Mesenchymal stem cell (in vitro differentiated cells and primary cell): ENCODE measurements at regions not wholly inside any gene's neighbourhood (a gene's known extent, or its start where the extent isn't known, plus 50 kb on each side); places are given as distances from the start of the nearest gene placed in this dataset.

Experiments used
- DNase-seq: peaks from one replicate; pipeline ENCODE4 v3.0.0-alpha.2; 2013
- H2AFZ ChIP-seq: one replicate; pipeline ENCODE4 v1.6.1; 2013; ENCODE audit warnings: low read depth, mild to moderate bottlenecking, control low read depth, inconsistent platforms, low read length, moderate library complexity
- H2AK5ac ChIP-seq: 2 replicates; pipeline ENCODE4 v1.6.1; 2013; ENCODE audit warnings: low read length, moderate library complexity, mild to moderate bottlenecking, inconsistent platforms; ENCODE audit not compliant: severe bottlenecking
- H2BK120ac ChIP-seq: one replicate; pipeline ENCODE4 v1.6.1; 2013; ENCODE audit warnings: low read depth, mild to moderate bottlenecking, inconsistent platforms, low read length, moderate library complexity
- H2BK12ac ChIP-seq, 2 experiments: one replicate each; pipeline ENCODE4 v1.6.1; 2013; ENCODE audit warnings: inconsistent platforms in 2 of 2, low read length in 2 of 2, mild to moderate bottlenecking in 2 of 2, moderate library complexity in 2 of 2, control low read depth in 1 of 2
- H2BK15ac ChIP-seq: one replicate; pipeline ENCODE4 v1.6.1; 2013; ENCODE audit warnings: mild to moderate bottlenecking, low read depth, inconsistent platforms; ENCODE audit not compliant: poor library complexity, severe bottlenecking
- H2BK5ac ChIP-seq: 2 replicates; pipeline ENCODE4 v1.6.1; 2013; ENCODE audit warnings: low read depth, mild to moderate bottlenecking, low read length, control low read depth, inconsistent platforms; ENCODE audit not compliant: poor library complexity, severe bottlenecking
- H3K14ac ChIP-seq, 2 experiments: one replicate each; pipeline ENCODE4 v1.6.1; 2013; ENCODE audit warnings: inconsistent platforms in 2 of 2, low read length in 2 of 2, control low read depth in 1 of 2, mild to moderate bottlenecking in 1 of 2, moderate library complexity in 1 of 2
- H3K18ac ChIP-seq, 2 experiments: one replicate each; pipeline ENCODE4 v1.6.1; 2013; ENCODE audit warnings: inconsistent platforms in 2 of 2, low read length in 2 of 2, control low read depth in 1 of 2, low read depth in 1 of 2, mild to moderate bottlenecking in 1 of 2
- H3K23ac ChIP-seq, 2 experiments: one replicate each; pipeline ENCODE4 v1.6.1; 2013; ENCODE audit warnings: inconsistent platforms in 2 of 2, low read length in 2 of 2, mild to moderate bottlenecking in 2 of 2, moderate library complexity in 2 of 2, control low read depth in 1 of 2
- H3K27ac ChIP-seq: 2 replicates; pipeline ENCODE4 v1.5.1; 2013; ENCODE audit warnings: mild to moderate bottlenecking, moderate library complexity, low read length, control low read depth, inconsistent platforms; ENCODE audit not compliant: poor library complexity, severe bottlenecking
- H3K27me3 ChIP-seq, 2 experiments: 2 replicates each; pipeline versions ENCODE4 v1.6.1 to v1.7.0; 2013; ENCODE audit warnings: low read length in 2 of 2, mild to moderate bottlenecking in 2 of 2, moderate library complexity in 2 of 2, control low read depth in 1 of 2, inconsistent platforms in 1 of 2; ENCODE audit not compliant: control insufficient read depth in 1 of 2, insufficient read depth in 1 of 2
- H3K36me3 ChIP-seq, 2 experiments: 2 replicates each; pipeline versions ENCODE4 v1.6.1 to v1.7.0; 2013; ENCODE audit warnings: low read length in 2 of 2, control low read depth in 1 of 2, inconsistent platforms in 1 of 2, low read depth in 1 of 2, mild to moderate bottlenecking in 1 of 2; ENCODE audit not compliant: insufficient read depth in 2 of 2, control insufficient read depth in 1 of 2
- H3K4ac ChIP-seq, 2 experiments: one replicate each; pipeline ENCODE4 v1.6.1; 2013; ENCODE audit warnings: inconsistent platforms in 2 of 2, low read length in 2 of 2, mild to moderate bottlenecking in 2 of 2, moderate library complexity in 2 of 2, control low read depth in 1 of 2, low read depth in 1 of 2
- H3K4me1 ChIP-seq: 2 replicates; pipeline ENCODE4 v1.6.1; 2013; ENCODE audit warnings: low read depth, low read length, control low read depth; ENCODE audit not compliant: control insufficient read depth, insufficient read depth
- H3K4me2 ChIP-seq: 2 replicates; pipeline ENCODE4 v1.6.1; 2013; ENCODE audit warnings: low read length, mild to moderate bottlenecking, inconsistent platforms; ENCODE audit not compliant: poor library complexity, severe bottlenecking
- H3K4me3 ChIP-seq, 2 experiments: 2 replicates each; pipeline versions ENCODE4 v1.5.1 to v1.7.0; 2013; ENCODE audit warnings: low read length in 2 of 2, mild to moderate bottlenecking in 2 of 2, control low read depth in 1 of 2, low read depth in 1 of 2; ENCODE audit not compliant: insufficient read depth in 1 of 2
- H3K79me1 ChIP-seq: replicated peaks from 2 replicates; pipeline ENCODE4 v1.6.1; 2013; ENCODE audit warnings: mild to moderate bottlenecking, control low read depth, low read length, inconsistent platforms; ENCODE audit not compliant: poor library complexity, severe bottlenecking
- H3K9ac ChIP-seq: 2 replicates; pipeline ENCODE4 v1.7.0; 2013; ENCODE audit warnings: mild to moderate bottlenecking, low read length, moderate library complexity
- H3K9me3 ChIP-seq: 2 replicates; pipeline ENCODE4 v1.7.0; 2013; ENCODE audit warnings: mild to moderate bottlenecking, low read length; ENCODE audit not compliant: control insufficient read depth
- H4K8ac ChIP-seq: one replicate; pipeline ENCODE4 v1.6.1; 2013; ENCODE audit warnings: inconsistent platforms, mild to moderate bottlenecking, low read length, moderate library complexity
- H4K91ac ChIP-seq: one replicate; pipeline ENCODE4 v1.6.1; 2013; ENCODE audit warnings: mild to moderate bottlenecking, low read length, inconsistent platforms
- WGBS: methylation state at CpG from one replicate; pipeline ENCODE4 v1.1.7; 2013; ENCODE audit warnings: mixed read lengths; 5-methylcytosine and 5-hydroxymethylcytosine counted together

DNA sequence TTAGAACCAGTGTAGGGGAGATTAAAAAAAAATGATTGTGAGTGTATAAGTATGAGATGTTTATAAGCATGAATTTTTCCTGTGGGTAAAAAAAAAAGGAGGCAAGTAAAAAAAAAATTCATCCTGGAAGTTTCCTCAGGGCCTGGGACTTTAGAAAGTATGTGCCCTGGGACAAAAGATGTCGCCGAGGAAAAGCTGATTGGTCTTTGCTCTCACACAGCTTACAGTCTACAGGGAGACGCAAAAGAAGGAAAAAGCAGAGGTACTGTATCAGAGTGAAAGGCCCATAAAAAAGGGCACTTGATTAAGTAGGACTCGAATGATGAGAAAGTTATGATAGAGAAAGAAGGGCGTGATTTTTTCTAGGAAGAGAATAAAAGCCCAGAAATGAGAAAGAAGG is 501.4 kb upstream of the MEF2C start:
- Histone ChIP-seq H3K4me1 (no peaks in the 10 kb centered on the region), H3K27me3 (no peaks in the 10 kb centered on the region), H3K36me3 (no peaks in the 10 kb centered on the region)

GRCh38 chr5:89380635-89381034 is 497.7 kb upstream of the MEF2C start:
- no peak overlapping the region for H2BK120ac ChIP-seq
- no peak overlapping the region for H3K4ac ChIP-seq
- H3K27me3 ChIP-seq: no peaks in the 10 kb centered on the region
- H3K4me1 ChIP-seq: no peaks in the 10 kb centered on the region
- no peak overlapping the region for H4K8ac ChIP-seq
- no peaks in the 10 kb centered on the region for H3K36me3 ChIP-seq
- no peak overlapping the region for H3K23ac ChIP-seq
- H3K27ac ChIP-seq: no peak overlapping the region
- H3K79me1 ChIP-seq: no peaks in the 10 kb centered on the region
- no peak for DNase-seq
- no peak overlapping the region for H3K14ac ChIP-seq
- no peak overlapping the region for H3K18ac ChIP-seq
- H3K9me3 ChIP-seq: no peaks in the 10 kb centered on the region
- no peak overlapping the region for H2AK5ac ChIP-seq
- no peak overlapping the region for H2BK12ac ChIP-seq
- no peak overlapping the region for H2BK5ac ChIP-seq
- H4K91ac ChIP-seq: no peak overlapping the region
- no peak overlapping the region for H3K9ac ChIP-seq
- H3K4me3 ChIP-seq: no peak overlapping the region
- H2BK15ac ChIP-seq: no peak overlapping the region
- H2AFZ ChIP-seq: no peak overlapping the region
- H3K4me2 ChIP-seq: no peak overlapping the region

More for the DNA sequence above, 501.4 kb upstream of the MEF2C start:
- no peaks in the 10 kb centered on the region for H3K79me1 ChIP-seq
- no peak overlapping the region for H3K18ac ChIP-seq
- 89% methylated on average over 5 of the region's 5 CpGs for WGBS
- no peak overlapping the region for H4K91ac ChIP-seq
- H3K27ac ChIP-seq: no peak overlapping the region
- no peak overlapping the region for H4K8ac ChIP-seq
- H2BK12ac ChIP-seq: no peak overlapping the region
- H3K4me3 ChIP-seq: no peak overlapping the region
- H2BK120ac ChIP-seq: no peak overlapping the region
- H3K9ac ChIP-seq: no peak overlapping the region
- H3K4me2 ChIP-seq: no peak overlapping the region
- H3K14ac ChIP-seq: no peak overlapping the region
- H3K4ac ChIP-seq: no peak overlapping the region
- H3K9me3 ChIP-seq: no peaks in the 10 kb centered on the region
- no peak overlapping the region for H2AFZ ChIP-seq
- H2BK15ac ChIP-seq: no peak overlapping the region
- no peak overlapping the region for H2BK5ac ChIP-seq
- DNase-seq: no peak
- H2AK5ac ChIP-seq: no peak overlapping the region
- no peak overlapping the region for H3K23ac ChIP-seq

DNA sequence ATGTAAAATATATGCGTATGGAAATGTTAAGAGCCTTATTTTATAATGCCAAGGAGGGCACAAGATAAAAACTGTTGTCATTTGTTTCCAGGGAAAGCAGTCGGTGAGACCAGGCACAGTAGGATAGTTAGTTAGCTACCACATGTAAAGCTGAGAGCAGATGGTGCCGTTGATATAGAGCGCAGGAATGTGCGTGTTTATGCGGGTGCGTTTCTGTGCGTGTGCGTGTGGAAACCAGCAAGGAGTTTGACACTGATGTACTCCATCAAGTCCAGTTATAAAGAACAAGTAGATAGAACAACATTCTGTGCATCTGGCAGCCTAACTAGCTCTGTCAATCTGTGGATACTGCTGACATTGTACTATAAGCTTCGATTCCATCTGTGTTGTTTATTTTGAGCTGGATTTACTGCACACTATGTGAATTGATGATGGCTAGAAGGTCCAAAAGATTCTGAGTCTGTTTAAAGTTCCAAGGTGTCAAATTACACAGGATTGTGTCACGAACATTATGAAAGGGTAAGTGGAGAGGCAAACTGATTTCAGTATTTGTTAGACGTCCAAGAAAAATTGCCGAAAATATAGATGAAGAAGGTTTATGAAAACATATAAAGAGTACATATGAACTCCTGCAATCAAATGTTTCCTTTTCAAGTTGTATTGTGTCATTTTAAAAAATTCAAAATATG is 494.9 kb upstream of the MEF2C start:
- Histone ChIP-seq H3K79me1 (no peaks in the 10 kb centered on the region), H2BK15ac (no peak overlapping the region), H3K23ac (no peak overlapping the region), H4K91ac (no peak overlapping the region), H2AK5ac (no peak overlapping the region), H2BK5ac (no peak overlapping the region), H3K4me1 (no peaks in the 10 kb centered on the region), H3K18ac (no peak overlapping the region), H3K9ac (no peak overlapping the region), H2BK12ac (peak overlapping the region in 1 of 2 experiments; percentile 72), H2AFZ (peak overlapping the region; percentile 61), H3K4ac (no peak overlapping the region), H3K9me3 (no peaks in the 10 kb centered on the region), H3K27ac (no peak overlapping the region), H2BK120ac (no peak overlapping the region), H3K27me3 (no peaks in the 10 kb centered on the region), H3K14ac (no peak overlapping the region), H3K4me2 (no peak overlapping the region), H4K8ac (peak overlapping the region; percentile 27), H3K36me3 (no peaks in the 10 kb centered on the region), H3K4me3 (no peak overlapping the region)
- peak; percentile 22 for DNase-seq
- WGBS: 74% methylated on average over 11 of the region's 13 CpGs

- Histone ChIP-seq H3K14ac (no peak overlapping the region), H3K4me2 (no peak overlapping the region), H3K9me3 (no peaks in the 10 kb centered on the region), H3K23ac (no peak overlapping the region), H3K79me1 (no peaks in the 10 kb centered on the region), H2BK12ac (no peak overlapping the region), H3K36me3 (no peaks in the 10 kb centered on the region), H3K18ac (no peak overlapping the region), H3K4ac (no peak overlapping the region), H4K8ac (no peak overlapping the region), H3K4me1 (no peaks in the 10 kb centered on the region), H2AK5ac (no peak overlapping the region), H3K27me3 (no peaks in the 10 kb centered on the region), H4K91ac (no peak overlapping the region), H2BK15ac (no peak overlapping the region), H3K4me3 (no peak overlapping the region), H2BK120ac (no peak overlapping the region), H3K9ac (no peak overlapping the region), H3K27ac (no peak overlapping the region), H2BK5ac (no peak overlapping the region), H2AFZ (no peak overlapping the region)
- DNase-seq: no peak
These were observed 492.0 kb upstream of the MEF2C start for GRCh38 chr5:89374818-89375521.
